Neuron (in vitro differentiated cells): ENCODE measurements at regions not wholly inside any gene's neighbourhood (a gene's known extent, or its start where the extent isn't known, plus 50 kb on each side); places are given as distances from the start of the nearest gene placed in this dataset.

Experiments
- H2AFZ ChIP-seq: one replicate; pipeline ENCODE4 v1.6.1; 2013; ENCODE audit warnings: low read depth, mild to moderate bottlenecking, inconsistent platforms, low read length, moderate library complexity
- H3K27me3 ChIP-seq: one replicate; pipeline ENCODE4 v1.6.1; 2013; ENCODE audit warnings: low read length; ENCODE audit not compliant: insufficient read depth
- H3K36me3 ChIP-seq: one replicate; pipeline ENCODE4 v1.6.1; 2013; ENCODE audit warnings: low read length; ENCODE audit not compliant: insufficient read depth
- H3K4me1 ChIP-seq: one replicate; pipeline ENCODE4 v1.6.1; 2013; ENCODE audit warnings: low read length; ENCODE audit not compliant: insufficient read depth
- H3K4me3 ChIP-seq: 2 replicates; pipeline ENCODE4 v1.5.1; 2013; ENCODE audit warnings: mild to moderate bottlenecking, low read length, moderate library complexity
- H3K9me3 ChIP-seq: one replicate; pipeline ENCODE4 v1.6.1; 2013; ENCODE audit warnings: low read length

DNA sequence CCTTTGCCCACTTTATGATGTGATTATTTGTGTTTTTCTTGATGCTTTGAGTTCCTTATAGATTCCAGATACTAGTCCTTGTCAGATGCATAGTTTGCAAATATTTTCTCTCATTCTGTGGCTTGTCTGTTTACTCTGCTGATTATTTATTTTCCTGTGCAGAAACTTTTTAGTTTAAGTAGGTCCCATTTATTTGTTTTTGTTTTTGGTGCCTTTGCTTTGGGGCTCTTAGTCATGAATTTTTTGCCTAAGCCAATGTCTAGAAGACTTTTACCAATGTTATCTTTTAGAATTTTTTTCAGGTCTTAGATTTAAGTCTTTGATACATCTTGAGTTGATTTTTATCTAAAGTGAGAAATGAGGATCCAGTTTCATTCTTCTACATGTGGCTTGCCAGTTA, 667.3 kb downstream of the SLC16A7 start:
- Histone ChIP-seq H3K4me3 (no peak overlapping the region), H3K9me3 (no peaks in the 10 kb centered on the region), H2AFZ (no peak overlapping the region), H3K4me1 (no peaks in the 10 kb centered on the region), H3K36me3 (no peaks in the 10 kb centered on the region), H3K27me3 (no peaks in the 10 kb centered on the region)

DNA sequence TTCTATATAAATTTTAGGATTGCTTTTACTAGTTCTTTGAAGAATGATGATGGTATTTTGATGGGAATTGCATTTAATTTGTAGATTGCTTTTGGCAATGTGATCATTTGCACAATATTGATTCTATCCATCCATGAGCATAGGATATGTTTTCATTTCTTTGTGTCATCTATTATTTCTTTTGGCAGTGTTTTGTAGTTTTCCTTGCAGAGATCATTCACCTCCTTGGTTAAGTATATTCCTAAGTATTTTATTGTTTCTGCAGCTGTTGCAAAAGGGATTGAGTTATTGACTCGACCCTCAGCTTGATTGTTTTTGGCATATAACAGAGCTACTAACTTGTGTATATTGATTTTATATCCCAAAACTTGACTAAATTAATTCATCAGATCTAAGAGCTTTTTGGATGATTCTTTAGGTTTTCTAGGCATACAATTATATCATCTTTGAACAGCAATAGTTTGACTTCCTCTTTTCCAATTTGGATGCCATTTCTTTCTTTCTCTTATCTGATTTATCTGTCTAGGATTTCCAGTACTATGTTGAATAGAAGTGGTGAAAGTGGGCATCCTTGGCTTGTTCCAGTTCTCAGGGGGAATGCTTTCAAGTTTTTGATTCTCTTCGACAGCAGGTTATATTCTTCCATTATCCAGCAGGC, 668.1 kb downstream of the SLC16A7 start:
- Histone ChIP-seq H3K9me3 (no peaks in the 10 kb centered on the region), H3K27me3 (no peaks in the 10 kb centered on the region), H3K4me3 (no peak overlapping the region), H2AFZ (no peak overlapping the region), H3K36me3 (no peaks in the 10 kb centered on the region), H3K4me1 (no peaks in the 10 kb centered on the region)

DNA sequence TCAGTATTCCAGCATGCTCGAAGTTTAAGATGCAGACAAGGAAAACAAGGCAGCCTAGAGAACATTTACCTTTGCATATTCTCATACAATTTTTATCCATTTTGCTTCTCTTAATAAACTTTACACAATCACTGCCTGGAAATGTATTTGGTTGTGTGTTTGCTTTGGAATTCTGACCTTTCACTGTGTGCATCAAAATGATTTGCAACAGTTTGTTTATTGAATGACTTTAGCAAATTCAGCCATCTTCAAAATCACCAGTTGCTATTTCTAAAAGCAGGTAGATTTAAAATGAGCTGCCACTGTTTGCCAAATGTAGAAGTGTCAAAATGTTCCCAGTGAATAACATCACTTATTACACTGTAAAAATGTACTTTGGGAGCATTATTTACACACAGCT, 669.9 kb downstream of the SLC16A7 start:
- Histone ChIP-seq H3K27me3 (no peaks in the 10 kb centered on the region), H3K9me3 (no peaks in the 10 kb centered on the region), H2AFZ (no peak overlapping the region), H3K4me1 (no peaks in the 10 kb centered on the region), H3K36me3 (no peaks in the 10 kb centered on the region), H3K4me3 (no peak overlapping the region)

DNA sequence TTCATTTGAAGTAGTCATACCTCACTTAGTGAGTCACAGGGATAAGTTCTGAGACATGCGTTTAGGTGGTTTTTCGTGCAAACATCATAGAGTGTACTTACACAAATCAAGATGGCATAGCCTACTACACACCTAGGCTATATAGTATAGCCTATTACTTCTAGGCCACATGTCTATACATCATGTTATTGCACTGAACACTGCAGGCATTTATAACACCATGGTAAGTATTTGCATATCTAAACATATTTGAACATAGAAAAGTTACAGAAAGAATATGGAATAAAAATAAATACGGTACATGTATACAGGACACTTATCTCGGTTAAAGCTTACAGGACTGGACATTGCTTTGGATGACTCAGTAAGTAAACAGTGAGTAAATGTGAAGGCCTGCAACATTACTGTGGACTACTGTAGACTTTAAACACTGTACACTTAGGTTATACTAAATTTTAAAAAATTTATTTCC, 670.6 kb downstream of the SLC16A7 start:
- no peaks in the 10 kb centered on the region for H3K36me3 ChIP-seq
- H3K4me3 ChIP-seq: no peak overlapping the region
- H3K27me3 ChIP-seq: no peaks in the 10 kb centered on the region
- no peak overlapping the region for H2AFZ ChIP-seq
- H3K4me1 ChIP-seq: no peaks in the 10 kb centered on the region
- H3K9me3 ChIP-seq: no peaks in the 10 kb centered on the region

DNA sequence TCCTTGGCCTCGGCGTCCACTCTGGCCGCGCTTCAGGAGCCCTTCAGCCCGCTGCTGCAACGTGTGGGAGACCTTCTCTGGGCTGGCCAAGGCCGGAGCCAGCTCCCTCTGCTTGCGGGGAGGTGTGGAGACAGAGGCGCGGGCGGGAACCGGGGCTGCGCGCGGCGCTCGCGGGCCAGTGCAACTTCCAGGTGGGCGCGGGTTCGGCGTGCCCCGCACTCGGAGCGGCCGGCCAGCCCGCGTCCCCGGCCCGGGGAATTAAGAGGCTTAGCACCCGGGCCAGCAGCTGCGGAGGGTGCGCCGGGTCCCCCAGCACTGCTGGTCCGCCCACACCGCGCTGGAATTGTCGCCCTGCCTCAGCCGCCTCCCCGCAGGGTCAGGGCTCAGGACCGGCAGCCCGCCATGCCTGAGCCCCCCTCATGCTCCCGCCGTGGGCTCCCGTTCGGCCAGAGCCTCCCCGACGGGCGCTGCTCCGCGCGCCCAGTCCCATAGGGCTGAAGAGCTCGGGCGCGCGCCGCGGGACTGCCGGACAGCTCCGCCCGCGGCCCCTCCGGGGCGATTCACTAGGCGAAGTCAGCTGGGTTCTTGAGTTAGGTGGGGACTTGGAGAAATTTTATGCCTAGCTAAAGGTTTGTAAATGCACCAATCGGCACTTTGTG, 673.9 kb downstream of the SLC16A7 start:
- H3K9me3 ChIP-seq: no peaks in the 10 kb centered on the region
- H3K4me1 ChIP-seq: no peaks in the 10 kb centered on the region
- no peak overlapping the region for H2AFZ ChIP-seq
- no peaks in the 10 kb centered on the region for H3K36me3 ChIP-seq
- no peaks in the 10 kb centered on the region for H3K27me3 ChIP-seq
- no peak overlapping the region for H3K4me3 ChIP-seq

DNA sequence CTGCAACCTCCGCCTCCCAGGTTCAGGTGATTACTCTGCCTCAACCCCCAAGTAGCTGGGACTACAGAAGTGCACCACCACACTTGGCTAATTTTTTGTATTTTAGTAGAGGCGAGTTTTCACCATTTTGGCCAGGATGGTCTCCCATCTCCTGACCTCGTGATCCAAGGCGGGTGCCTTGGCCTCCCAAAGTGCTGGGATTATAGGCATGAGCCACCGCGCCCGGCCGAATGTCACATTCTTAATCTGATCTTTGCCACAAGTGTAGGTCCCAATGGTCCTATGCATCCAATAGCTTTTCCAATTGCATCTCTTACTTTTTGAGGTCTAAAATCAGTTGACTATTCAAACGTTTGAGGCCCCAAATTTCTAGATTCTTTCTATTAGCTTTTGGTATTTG, 676.0 kb downstream of the SLC16A7 start:
- Histone ChIP-seq H3K27me3 (no peaks in the 10 kb centered on the region), H3K36me3 (no peaks in the 10 kb centered on the region), H3K4me3 (no peak overlapping the region), H3K9me3 (no peaks in the 10 kb centered on the region), H3K4me1 (no peaks in the 10 kb centered on the region), H2AFZ (no peak overlapping the region)

DNA sequence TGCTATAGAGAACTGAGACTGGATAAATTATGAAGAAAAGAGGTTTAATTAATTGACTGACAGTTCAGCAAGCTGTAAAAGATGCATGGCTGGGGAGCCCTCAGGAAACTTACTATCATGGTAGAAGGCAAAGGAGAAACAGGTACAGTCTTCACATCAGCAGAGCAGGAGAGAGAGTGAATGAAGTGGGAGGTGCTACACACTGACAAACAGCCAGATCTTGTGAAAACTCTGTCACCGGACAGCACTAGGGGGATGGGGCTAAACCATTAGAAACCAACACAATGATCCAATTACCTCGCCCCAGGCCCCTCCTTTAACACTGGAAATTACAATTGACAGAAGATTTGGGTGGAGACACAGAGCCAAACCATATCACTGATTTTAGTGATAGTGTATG, 682.4 kb downstream of the SLC16A7 start:
- no peak overlapping the region for H3K4me3 ChIP-seq
- H3K9me3 ChIP-seq: no peaks in the 10 kb centered on the region
- no peaks in the 10 kb centered on the region for H3K27me3 ChIP-seq
- no peak overlapping the region for H2AFZ ChIP-seq
- H3K36me3 ChIP-seq: no peaks in the 10 kb centered on the region
- H3K4me1 ChIP-seq: no peaks in the 10 kb centered on the region

DNA sequence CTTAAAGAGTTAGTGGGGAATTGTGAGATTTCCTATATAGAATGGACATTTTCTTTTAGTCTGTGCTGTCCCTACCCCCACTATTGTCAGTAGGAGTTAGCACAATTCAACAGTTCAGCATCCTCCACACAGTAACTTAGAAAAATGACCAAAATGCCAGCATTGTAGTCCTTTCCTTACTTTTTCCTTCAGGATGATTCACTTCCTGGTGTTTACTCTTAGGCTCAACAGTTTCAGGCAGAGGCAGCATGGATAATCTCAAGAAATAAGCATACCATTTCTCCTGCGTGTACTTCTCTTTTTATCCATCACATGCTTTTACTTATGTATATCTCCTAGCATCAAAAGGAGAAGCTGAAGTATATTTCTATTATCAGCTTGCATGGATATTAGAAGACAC, 683.4 kb downstream of the SLC16A7 start:
- H3K9me3 ChIP-seq: no peaks in the 10 kb centered on the region
- no peaks in the 10 kb centered on the region for H3K27me3 ChIP-seq
- H3K4me3 ChIP-seq: no peak overlapping the region
- H3K36me3 ChIP-seq: no peaks in the 10 kb centered on the region
- no peak overlapping the region for H2AFZ ChIP-seq
- H3K4me1 ChIP-seq: no peaks in the 10 kb centered on the region

DNA sequence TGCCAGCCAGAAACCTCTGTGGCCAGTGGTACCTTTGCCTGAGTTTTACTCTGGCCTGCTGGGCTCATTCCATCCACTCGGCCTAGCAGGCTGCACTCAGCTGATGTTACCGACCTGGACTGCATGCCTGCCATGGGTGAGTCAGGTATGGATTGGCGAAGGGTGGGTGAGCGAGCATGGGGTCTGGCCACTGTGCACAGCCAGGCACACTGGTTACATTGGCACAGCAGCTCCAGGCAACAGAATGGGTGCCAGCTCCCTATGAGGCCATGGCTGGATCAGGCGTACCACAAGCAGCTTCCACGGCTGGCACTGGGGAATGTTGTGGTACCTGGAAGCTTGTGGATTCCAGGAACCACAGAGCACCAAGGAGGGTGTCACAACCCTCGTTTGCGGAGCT, 685.7 kb downstream of the SLC16A7 start:
- H3K9me3 ChIP-seq: no peaks in the 10 kb centered on the region
- no peaks in the 10 kb centered on the region for H3K27me3 ChIP-seq
- H2AFZ ChIP-seq: no peak overlapping the region
- no peaks in the 10 kb centered on the region for H3K4me1 ChIP-seq
- H3K36me3 ChIP-seq: no peaks in the 10 kb centered on the region
- H3K4me3 ChIP-seq: no peak overlapping the region

DNA sequence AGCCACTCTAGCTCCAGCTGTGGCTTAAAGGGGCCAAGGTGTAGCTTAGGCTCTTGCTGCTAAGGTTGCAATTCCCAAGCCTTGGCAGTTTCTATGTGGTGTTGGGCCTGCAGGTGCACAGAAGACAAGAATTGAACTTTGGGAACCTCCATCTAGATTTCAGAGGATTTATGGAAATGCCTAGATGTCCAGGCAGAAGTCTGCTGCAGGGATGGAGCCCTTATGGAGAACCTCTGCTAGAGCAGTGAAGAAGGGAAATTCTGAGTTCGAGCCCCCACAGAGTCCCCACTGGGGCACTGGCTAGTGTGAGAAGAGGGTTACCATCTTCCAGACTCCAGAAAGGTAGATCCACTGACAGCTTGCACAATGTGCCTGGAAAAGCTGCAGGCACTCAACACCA, 694.7 kb downstream of the SLC16A7 start:
- Histone ChIP-seq H3K36me3 (no peaks in the 10 kb centered on the region), H3K4me1 (no peaks in the 10 kb centered on the region), H2AFZ (no peak overlapping the region), H3K4me3 (no peak overlapping the region), H3K27me3 (no peaks in the 10 kb centered on the region), H3K9me3 (no peaks in the 10 kb centered on the region)

DNA sequence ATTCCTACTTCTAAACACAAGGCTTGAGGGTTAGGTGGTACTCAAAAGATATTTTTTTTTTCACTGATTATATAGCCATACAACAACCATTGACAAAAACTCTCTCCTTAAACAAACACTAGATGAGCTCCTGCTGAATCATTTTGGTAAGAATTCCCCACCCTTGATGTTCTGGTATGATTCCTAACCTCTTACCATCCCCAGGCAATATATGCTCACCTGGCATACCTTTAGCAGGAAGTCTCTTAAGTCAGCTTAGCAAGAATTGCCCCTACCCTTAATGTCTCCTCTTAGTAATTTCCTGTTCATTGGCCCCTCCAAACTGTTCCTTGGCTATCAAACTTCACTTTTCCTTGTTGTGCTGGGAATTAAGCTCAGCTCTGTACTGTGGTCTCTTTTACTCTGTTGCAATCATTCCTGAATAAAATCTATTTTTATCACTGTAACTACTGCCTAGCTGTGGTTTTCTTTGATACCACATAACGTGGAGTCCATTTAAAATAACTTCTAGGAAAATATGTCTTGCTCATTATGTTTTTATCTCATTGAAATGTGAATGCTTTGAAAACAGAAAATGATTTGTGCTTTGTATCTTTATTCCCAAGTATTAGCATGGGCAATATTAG, 712.6 kb downstream of the SLC16A7 start:
- Histone ChIP-seq H3K4me3 (no peak overlapping the region), H3K9me3 (no peaks in the 10 kb centered on the region), H3K27me3 (no peaks in the 10 kb centered on the region), H3K4me1 (no peaks in the 10 kb centered on the region), H3K36me3 (no peaks in the 10 kb centered on the region), H2AFZ (no peak overlapping the region)

DNA sequence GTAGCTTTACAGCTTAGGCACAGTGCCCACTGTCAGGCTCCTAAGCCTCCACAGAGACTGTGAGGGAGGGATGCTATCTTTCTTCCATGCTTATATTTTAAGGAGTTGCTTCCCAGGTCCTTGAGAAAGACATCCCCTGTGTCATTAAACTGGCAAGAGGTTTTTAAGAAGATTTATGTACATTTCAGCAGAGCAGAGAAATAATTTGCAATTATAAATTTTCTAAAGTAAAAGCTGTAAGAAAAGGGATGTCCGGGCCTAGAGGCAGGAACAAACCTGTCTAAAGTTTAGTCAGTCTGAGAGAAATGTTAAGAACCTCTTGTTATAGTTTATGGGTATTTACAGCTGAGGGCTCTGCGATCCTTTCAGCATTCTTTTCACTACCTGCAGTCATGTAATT, 716.1 kb downstream of the SLC16A7 start:
- Histone ChIP-seq H3K4me3 (no peak overlapping the region), H3K36me3 (no peaks in the 10 kb centered on the region), H2AFZ (no peak overlapping the region), H3K27me3 (no peaks in the 10 kb centered on the region), H3K4me1 (no peaks in the 10 kb centered on the region), H3K9me3 (no peaks in the 10 kb centered on the region)

DNA sequence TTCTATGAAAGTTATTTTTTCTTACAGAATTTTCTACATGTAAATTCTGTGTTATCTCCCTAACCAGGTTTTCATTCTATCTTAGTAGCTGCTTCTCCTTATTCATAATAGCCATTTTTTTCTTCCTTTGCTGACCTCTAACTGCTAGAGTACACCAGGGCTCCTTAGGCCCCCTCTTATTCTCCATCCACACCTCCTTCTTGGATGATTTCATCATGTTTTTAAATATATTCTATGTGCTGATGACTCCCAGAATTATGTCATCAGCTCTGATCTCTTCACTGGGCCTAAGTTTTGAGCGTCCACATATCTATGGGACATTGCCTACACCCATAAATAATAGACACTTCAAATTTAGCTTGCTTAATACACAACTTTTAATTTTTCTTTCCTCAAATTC, 721.5 kb downstream of the SLC16A7 start:
- Histone ChIP-seq H3K4me1 (no peaks in the 10 kb centered on the region), H3K9me3 (no peaks in the 10 kb centered on the region), H3K27me3 (no peaks in the 10 kb centered on the region), H3K4me3 (no peak overlapping the region), H2AFZ (no peak overlapping the region), H3K36me3 (no peaks in the 10 kb centered on the region)
